ENCODE measurements at regions not wholly inside any gene's neighbourhood (a gene's known extent, or its start where the extent isn't known, plus 50 kb on each side); places are given as distances from the start of the nearest gene placed in this dataset.
"Not testable (repeated sequence)": the region's sequence is repeated elsewhere in the genome, so short reads cannot be mapped to it uniquely, and the experiment has no call there.

GRCh38 chr1:229888157-229888556 lies 178.9 kb upstream of the GALNT2 start:
- DNase-seq: no peak

GRCh38 chr1:229888561-229889001 lies 178.5 kb upstream of the GALNT2 start:
- DNase-seq: no peak

- no peak for DNase-seq
These were observed 178.0 kb upstream of the GALNT2 start for GRCh38 chr1:229889031-229889517.

- no peak for DNase-seq
These were observed 175.8 kb upstream of the GALNT2 start for GRCh38 chr1:229891227-229891626.

GRCh38 chr1:229892515-229893117 lies 174.4 kb upstream of the GALNT2 start:
- DNase-seq: no peak

- no peak for DNase-seq
These were observed 173.1 kb upstream of the GALNT2 start for GRCh38 chr1:229893762-229894444.

GRCh38 chr1:229894532-229894931 lies 172.5 kb upstream of the GALNT2 start:
- no peak for DNase-seq

- DNase-seq: no peak
These were observed 171.4 kb upstream of the GALNT2 start for GRCh38 chr1:229895605-229896004.

- no peak for DNase-seq
These were observed 170.7 kb upstream of the GALNT2 start for GRCh38 chr1:229896306-229896705.

GRCh38 chr1:229896861-229897260 lies 170.2 kb upstream of the GALNT2 start:
- no peak for DNase-seq

- DNase-seq: no peak
These were observed 169.5 kb upstream of the GALNT2 start for GRCh38 chr1:229897501-229897900.

- DNase-seq: no peak
These were observed 166.8 kb upstream of the GALNT2 start for GRCh38 chr1:229900220-229900619.

GRCh38 chr1:229905031-229905545 lies 161.9 kb upstream of the GALNT2 start:
- DNase-seq: no peak

GRCh38 chr1:229905652-229906051 lies 161.4 kb upstream of the GALNT2 start:
- no peak for DNase-seq

- no peak for DNase-seq
These were observed 159.0 kb upstream of the GALNT2 start for GRCh38 chr1:229907884-229908638.

GRCh38 chr1:229908689-229909088 lies 158.3 kb upstream of the GALNT2 start:
- DNase-seq: no peak

GRCh38 chr1:229913489-229913888 lies 153.5 kb upstream of the GALNT2 start:
- no peak for DNase-seq

GRCh38 chr1:229919488-229919887 lies 147.6 kb upstream of the GALNT2 start:
- DNase-seq: not testable (repeated sequence)

- DNase-seq: no peak
These were observed 146.4 kb upstream of the GALNT2 start for GRCh38 chr1:229920683-229921082.

- no peak for DNase-seq
These were observed 144.8 kb upstream of the GALNT2 start for GRCh38 chr1:229922249-229922648.

GRCh38 chr1:229924639-229925038 lies 142.4 kb upstream of the GALNT2 start:
- DNase-seq: no peak

GRCh38 chr1:229928767-229929166 lies 138.3 kb upstream of the GALNT2 start:
- no peak for DNase-seq

- not testable (repeated sequence) for DNase-seq
These were observed 135.3 kb upstream of the GALNT2 start for GRCh38 chr1:229931751-229932150.

- not testable (repeated sequence) for DNase-seq
These were observed 131.9 kb upstream of the GALNT2 start for GRCh38 chr1:229935157-229935556.
